GM12864 (cell line): ENCODE measurements at regions not wholly inside any gene's neighbourhood (a gene's known extent, or its start where the extent isn't known, plus 50 kb on each side); places are given as distances from the start of the nearest gene placed in this dataset.

Experiments used
- DNase-seq: peaks from one replicate; pipeline ENCODE4 v3.0.0-alpha.2; 2011; ENCODE audit warnings: low read depth
- H3K4me3 ChIP-seq: 2 replicates; pipeline ENCODE4 v1.5.1; 2011; ENCODE audit warnings: mild to moderate bottlenecking, low read depth, low read length, control low read depth
- TF ChIP-seq, protein P1 (sequence below): IDR thresholded peaks from 2 replicates; pipeline ENCODE4 v1.5.1; 2011; ENCODE audit warnings: low read depth, mild to moderate bottlenecking, moderate library complexity, low read length, control low read depth, inconsistent platforms; ENCODE audit errors: missing control alignments

DNA sequence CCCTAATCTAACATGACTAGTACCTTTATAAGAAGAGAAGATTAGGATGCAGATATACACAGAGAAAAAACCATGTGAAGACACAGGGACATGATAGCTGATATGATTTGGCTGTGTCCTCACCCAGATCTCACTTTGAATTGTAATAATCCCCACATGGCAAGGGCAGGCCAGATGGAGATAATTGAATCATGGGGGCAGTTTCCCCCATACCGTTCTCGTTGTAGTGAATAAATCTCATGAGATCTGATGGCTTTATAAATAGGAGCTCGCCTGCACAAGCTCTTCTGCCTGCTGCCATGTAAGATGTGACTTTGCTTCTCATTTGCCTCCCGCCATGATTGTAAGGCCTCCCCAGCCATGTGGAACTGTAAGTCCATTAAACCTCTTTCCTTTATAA, 364.3 kb downstream of the FBXW7 start:
- no peak overlapping the region for H3K4me3 ChIP-seq
- TF ChIP-seq, protein P1, sequence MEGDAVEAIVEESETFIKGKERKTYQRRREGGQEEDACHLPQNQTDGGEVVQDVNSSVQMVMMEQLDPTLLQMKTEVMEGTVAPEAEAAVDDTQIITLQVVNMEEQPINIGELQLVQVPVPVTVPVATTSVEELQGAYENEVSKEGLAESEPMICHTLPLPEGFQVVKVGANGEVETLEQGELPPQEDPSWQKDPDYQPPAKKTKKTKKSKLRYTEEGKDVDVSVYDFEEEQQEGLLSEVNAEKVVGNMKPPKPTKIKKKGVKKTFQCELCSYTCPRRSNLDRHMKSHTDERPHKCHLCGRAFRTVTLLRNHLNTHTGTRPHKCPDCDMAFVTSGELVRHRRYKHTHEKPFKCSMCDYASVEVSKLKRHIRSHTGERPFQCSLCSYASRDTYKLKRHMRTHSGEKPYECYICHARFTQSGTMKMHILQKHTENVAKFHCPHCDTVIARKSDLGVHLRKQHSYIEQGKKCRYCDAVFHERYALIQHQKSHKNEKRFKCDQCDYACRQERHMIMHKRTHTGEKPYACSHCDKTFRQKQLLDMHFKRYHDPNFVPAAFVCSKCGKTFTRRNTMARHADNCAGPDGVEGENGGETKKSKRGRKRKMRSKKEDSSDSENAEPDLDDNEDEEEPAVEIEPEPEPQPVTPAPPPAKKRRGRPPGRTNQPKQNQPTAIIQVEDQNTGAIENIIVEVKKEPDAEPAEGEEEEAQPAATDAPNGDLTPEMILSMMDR = no peak
- no peak for DNase-seq

DNA sequence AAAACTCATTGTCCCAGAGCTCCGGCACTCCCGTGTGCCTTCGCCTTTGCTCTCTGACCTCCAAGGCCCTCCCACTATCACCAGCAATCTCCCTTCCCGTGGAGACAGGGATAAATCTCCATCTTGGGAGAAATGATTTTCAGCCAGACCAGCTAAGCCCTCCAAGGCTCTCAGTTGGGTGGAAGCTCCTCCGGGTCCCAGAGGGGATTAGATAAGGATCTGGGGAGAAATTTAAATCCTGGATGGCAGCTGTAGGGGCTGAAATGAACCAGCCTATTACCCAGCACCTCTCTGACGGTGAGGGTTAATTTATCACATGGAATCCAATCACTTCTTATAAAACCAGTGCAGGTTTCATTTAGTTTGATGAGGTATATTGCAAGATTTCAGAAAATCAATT, 366.2 kb downstream of the FBXW7 start:
- H3K4me3 ChIP-seq = no peak overlapping the region
- DNase-seq = no peak
- TF ChIP-seq, protein P1 = no peak

GRCh38 chr4:152168987-152169616, 366.8 kb downstream of the FBXW7 start:
- no peak for DNase-seq
- H3K4me3 ChIP-seq = no peak overlapping the region
- TF ChIP-seq, protein P1 = no peak

GRCh38 chr4:152166567-152166966, 369.3 kb downstream of the FBXW7 start:
- H3K4me3 ChIP-seq = no peak overlapping the region
- TF ChIP-seq, protein P1 = no peak
- DNase-seq = no peak

- H3K4me3 ChIP-seq = no peak overlapping the region
- TF ChIP-seq, protein P1 = no peak
- no peak for DNase-seq
These were observed 370.0 kb downstream of the FBXW7 start for GRCh38 chr4:152165846-152166245.

DNA sequence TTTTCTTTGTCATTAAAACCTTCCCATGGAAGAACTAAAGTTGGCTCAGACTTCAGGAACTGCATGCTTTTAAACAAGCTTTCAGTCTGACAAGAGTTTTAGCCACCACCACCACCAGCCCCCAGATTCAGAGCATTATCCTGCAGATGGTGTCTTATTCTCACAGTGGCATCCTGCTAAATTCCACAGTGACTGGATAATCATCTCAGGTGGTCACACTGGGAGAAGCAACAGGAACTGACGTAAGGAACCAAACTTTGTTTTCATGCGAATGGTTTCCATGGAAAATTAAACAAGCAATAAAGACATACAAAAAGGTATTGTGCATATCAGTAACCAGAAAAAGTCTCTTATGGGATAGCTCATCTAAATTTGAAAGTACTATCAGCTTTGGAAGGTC, 370.7 kb downstream of the FBXW7 start:
- TF ChIP-seq, protein P1 = no peak
- no peak for DNase-seq
- no peak overlapping the region for H3K4me3 ChIP-seq

DNA sequence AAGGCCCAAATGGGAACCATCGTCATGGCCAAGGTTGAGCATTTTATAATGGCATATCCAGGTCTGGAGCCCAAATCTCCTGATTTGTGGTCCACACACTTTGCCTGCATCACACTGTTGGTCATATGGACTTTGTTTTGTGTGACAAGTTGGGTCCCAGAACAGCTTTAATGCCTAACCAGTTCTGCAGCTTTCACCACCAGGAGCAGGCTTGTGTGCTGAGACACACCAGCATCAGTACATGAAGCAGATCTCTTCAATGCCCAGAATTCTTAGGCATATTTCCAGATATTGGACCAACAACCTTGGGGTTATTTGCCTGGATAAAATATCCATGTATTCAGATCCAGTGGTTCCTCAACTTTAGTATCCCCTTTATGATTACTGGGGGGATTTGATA, 371.3 kb downstream of the FBXW7 start:
- TF ChIP-seq, protein P1 = no peak
- DNase-seq = no peak
- H3K4me3 ChIP-seq = no peak overlapping the region
